Type B pancreatic cell (in vitro differentiated cells): ENCODE measurements at regions not wholly inside any gene's neighbourhood (a gene's known extent, or its start where the extent isn't known, plus 50 kb on each side); places are given as distances from the start of the nearest gene placed in this dataset.

Experiments used
- DNase-seq: peaks from one replicate; pipeline ENCODE4 v3.0.0; 2021; ENCODE audit warnings: mixed read lengths; ENCODE audit not compliant: unreplicated experiment; ENCODE audit errors: extremely low spot score
- H3K27ac Mint-ChIP-seq: 2 replicates; pipeline ENCODE4 v1.8.0; 2021; ENCODE audit warnings: mild to moderate bottlenecking, mixed read lengths
- H3K27me3 Mint-ChIP-seq: 2 replicates; pipeline ENCODE4 v1.8.0; 2021; ENCODE audit warnings: mixed read lengths
- H3K36me3 Mint-ChIP-seq: 2 replicates; pipeline ENCODE4 v1.8.0; 2021; ENCODE audit warnings: mixed read lengths
- H3K4me1 Mint-ChIP-seq: one replicate; pipeline ENCODE4 v1.8.0; 2021; ENCODE audit warnings: mixed read lengths; ENCODE audit not compliant: unreplicated experiment
- H3K4me3 Mint-ChIP-seq: 2 replicates; pipeline ENCODE4 v1.8.0; 2021; ENCODE audit warnings: mild to moderate bottlenecking, mixed read lengths
- H3K9me3 Mint-ChIP-seq: 2 replicates; pipeline ENCODE4 v1.8.0; 2021; ENCODE audit warnings: mixed read lengths
- TF ChIP-seq, protein P1 (sequence below): fragments of 200-600 bp; sonication (generic); conservative IDR thresholded peaks from 2 replicates; pipeline ENCODE4 v1.5.0; 2021; ENCODE audit warnings: antibody characterized with exemption, mild to moderate bottlenecking

DNA sequence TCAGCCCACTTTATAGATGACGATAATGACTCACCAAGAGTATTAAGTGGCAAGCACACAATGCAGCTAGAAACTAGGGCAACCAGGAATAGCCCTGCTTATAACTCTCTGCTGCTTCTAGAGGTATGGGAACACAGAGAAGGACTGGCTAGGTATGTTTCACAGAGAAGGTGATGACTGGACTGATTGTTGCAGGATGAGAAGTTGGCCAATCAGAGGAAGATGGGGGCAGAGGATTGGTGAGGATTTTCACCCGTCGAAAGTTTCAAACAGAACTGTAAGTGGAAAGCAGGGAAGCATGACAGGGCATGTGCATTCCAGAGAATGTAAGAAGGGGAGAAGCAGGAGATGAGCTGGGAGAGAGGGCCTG lies 222.4 kb upstream of the JUN start:
- TF ChIP-seq, protein P1, sequence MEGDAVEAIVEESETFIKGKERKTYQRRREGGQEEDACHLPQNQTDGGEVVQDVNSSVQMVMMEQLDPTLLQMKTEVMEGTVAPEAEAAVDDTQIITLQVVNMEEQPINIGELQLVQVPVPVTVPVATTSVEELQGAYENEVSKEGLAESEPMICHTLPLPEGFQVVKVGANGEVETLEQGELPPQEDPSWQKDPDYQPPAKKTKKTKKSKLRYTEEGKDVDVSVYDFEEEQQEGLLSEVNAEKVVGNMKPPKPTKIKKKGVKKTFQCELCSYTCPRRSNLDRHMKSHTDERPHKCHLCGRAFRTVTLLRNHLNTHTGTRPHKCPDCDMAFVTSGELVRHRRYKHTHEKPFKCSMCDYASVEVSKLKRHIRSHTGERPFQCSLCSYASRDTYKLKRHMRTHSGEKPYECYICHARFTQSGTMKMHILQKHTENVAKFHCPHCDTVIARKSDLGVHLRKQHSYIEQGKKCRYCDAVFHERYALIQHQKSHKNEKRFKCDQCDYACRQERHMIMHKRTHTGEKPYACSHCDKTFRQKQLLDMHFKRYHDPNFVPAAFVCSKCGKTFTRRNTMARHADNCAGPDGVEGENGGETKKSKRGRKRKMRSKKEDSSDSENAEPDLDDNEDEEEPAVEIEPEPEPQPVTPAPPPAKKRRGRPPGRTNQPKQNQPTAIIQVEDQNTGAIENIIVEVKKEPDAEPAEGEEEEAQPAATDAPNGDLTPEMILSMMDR = no peak
- H3K4me1 Mint-ChIP-seq = peaks cover 16% of the 10 kb centered on the region
- no peaks in the 10 kb centered on the region for H3K36me3 Mint-ChIP-seq
- no peak overlapping the region for H3K4me3 Mint-ChIP-seq
- no peak for DNase-seq
- no peak overlapping the region for H3K27ac Mint-ChIP-seq
- H3K27me3 Mint-ChIP-seq = no peaks in the 10 kb centered on the region
- no peaks in the 10 kb centered on the region for H3K9me3 Mint-ChIP-seq

DNA sequence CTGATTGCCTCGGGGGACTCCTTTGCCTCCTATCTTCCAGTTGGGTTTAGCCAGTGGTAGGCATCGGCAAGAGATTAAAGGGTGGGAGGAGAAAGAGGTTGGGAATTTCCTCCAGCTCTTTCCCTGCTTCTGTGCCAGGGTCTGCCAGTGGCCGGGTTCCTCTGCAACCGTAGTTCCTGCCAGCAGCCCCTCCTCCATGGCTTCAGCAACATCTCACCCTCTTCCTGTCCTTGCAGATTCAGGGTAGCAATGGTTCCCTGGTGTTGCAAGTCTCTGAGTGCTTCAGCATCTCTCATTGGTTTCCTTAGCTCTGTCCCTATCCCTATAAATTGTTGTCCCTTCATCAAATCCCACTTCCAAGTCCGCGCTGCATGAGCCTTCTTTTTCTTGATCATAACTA lies 223.1 kb upstream of the JUN start:
- H3K27ac Mint-ChIP-seq = no peak overlapping the region
- TF ChIP-seq, protein P1 = no peak
- H3K36me3 Mint-ChIP-seq = no peaks in the 10 kb centered on the region
- no peaks in the 10 kb centered on the region for H3K9me3 Mint-ChIP-seq
- peaks cover 20% of the 10 kb centered on the region for H3K4me1 Mint-ChIP-seq
- H3K4me3 Mint-ChIP-seq = no peak overlapping the region
- DNase-seq = no peak
- no peaks in the 10 kb centered on the region for H3K27me3 Mint-ChIP-seq

DNA sequence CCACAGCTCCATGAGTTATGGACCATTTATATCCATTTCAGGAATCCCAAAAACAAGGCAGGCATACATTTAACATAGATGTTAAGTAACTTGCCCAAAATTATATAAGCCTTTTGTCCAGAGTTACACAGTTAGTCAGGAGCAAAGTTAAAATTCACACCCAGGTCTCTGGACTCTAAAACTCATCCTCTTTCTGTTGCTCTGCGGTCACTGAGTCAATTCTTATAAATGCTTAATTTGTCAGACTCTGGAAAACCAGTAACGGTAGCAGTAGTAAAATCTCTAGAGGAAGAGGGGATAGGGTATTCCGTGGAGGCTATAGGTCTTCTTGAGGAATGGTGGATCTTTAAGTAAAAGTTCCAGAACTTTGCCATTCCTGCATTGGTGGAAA lies 223.6 kb upstream of the JUN start:
- TF ChIP-seq, protein P1 = no peak
- Mint-ChIP-seq H3K27me3 (no peaks in the 10 kb centered on the region), H3K9me3 (no peaks in the 10 kb centered on the region), H3K27ac (no peak overlapping the region), H3K36me3 (no peaks in the 10 kb centered on the region), H3K4me1 (peaks cover 20% of the 10 kb centered on the region), H3K4me3 (no peak overlapping the region)
- DNase-seq = no peak

DNA sequence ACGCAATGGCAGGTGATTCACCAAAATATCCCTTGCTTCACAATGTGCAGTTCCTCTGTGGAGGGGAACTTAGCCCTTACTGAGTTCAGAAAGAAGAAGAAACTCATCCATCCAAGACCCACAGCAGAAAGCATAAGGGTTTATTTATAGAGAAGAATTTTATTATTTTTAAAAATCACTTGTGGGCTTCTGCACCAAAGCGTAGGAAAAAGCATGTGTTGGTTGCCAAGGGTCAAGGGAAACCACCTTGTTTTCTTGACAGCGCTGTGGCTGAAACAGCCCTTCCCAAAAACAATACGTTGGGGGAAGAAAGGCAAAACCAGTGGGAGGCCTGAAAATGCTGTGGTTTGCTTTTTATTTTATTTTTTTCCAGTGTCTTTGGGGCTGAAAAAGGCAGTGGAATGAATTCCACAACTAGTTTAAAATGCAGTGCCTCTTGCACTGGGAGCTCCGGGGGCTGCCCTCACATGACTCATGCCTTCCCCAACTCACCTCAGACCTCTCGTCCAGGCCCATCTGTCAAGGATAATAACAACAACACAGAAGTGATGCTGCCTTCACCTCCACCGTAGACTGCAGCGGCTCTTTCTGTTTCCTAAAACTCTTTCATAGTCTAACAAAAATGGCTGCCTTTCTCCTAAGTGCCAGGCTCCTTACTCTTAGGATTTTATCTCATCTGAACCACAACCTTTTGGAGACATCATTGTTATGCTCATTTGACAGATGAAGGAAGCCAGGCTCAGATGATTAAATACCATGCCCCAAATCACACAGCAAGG lies 224.2 kb upstream of the JUN start:
- peaks cover 24% of the 10 kb centered on the region for H3K4me1 Mint-ChIP-seq
- H3K36me3 Mint-ChIP-seq = no peaks in the 10 kb centered on the region
- no peaks in the 10 kb centered on the region for H3K27me3 Mint-ChIP-seq
- peak overlapping the region; percentile 16 for H3K27ac Mint-ChIP-seq
- no peak overlapping the region for H3K4me3 Mint-ChIP-seq
- no peak for DNase-seq
- TF ChIP-seq, protein P1 = no peak
- H3K9me3 Mint-ChIP-seq = no peaks in the 10 kb centered on the region

DNA sequence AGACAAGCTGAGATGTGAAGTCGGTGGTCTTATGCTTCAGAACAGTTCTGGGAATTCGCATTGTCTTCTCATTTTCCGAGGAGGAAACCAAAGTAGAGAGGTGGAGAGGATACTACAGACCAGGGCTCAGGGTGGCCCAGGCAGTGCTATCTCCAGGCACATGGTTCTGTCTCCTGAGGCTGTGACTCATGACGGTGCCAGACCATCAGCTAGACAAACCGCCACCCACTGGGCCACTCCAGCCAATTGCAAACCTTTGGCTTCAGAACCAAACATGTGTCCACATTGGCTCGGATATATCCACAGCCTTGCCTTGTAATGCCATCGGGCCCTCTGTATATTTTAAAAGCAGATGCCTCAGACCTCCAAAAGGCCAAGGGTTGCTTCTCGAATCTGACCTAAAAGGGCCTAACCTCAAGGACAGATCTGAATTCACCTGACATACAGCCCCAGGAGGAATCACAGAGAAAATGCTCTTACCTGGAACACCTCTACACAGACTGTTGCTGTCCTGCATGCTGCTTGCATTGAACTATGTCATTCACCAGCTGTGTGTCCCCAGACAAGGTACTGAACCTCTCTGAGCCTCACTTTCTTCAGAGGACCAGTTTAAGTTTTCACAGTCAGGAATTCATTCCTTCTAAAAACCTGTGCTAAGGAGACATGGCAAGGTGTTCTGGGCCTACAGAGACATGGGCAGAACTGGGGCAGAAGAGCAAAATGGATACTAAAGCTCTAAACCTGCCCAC lies 224.9 kb upstream of the JUN start:
- Mint-ChIP-seq H3K36me3 (no peaks in the 10 kb centered on the region), H3K4me1 (peaks cover 31% of the 10 kb centered on the region), H3K9me3 (no peaks in the 10 kb centered on the region), H3K27me3 (no peaks in the 10 kb centered on the region), H3K4me3 (no peak overlapping the region), H3K27ac (no peak overlapping the region)
- TF ChIP-seq, protein P1 = no peak
- no peak for DNase-seq
